Neural progenitor cell (in vitro differentiated cells): ENCODE measurements at regions not wholly inside any gene's neighbourhood (a gene's known extent, or its start where the extent isn't known, plus 50 kb on each side); places are given as distances from the start of the nearest gene placed in this dataset.

ENCODE experiments used
- CTCF ChIP-seq: fragments of 200-600 bp; sonication (generic); IDR thresholded peaks from 2 replicates; pipeline ENCODE4 v1.5.1; 2017; ENCODE audit warnings: antibody characterized with exemption, mild to moderate bottlenecking
- EZH2 ChIP-seq: fragments of 200-600 bp; sonication (generic); IDR thresholded peaks from 2 replicates; pipeline ENCODE4 v1.6.1; 2017; ENCODE audit warnings: antibody characterized with exemption, mild to moderate bottlenecking, moderate library complexity
- EZH2phosphoT487 ChIP-seq: fragments of 200-600 bp; sonication (generic); IDR thresholded peaks from 2 replicates; pipeline ENCODE4 v1.6.1; 2017; ENCODE audit warnings: antibody characterized with exemption

DNA sequence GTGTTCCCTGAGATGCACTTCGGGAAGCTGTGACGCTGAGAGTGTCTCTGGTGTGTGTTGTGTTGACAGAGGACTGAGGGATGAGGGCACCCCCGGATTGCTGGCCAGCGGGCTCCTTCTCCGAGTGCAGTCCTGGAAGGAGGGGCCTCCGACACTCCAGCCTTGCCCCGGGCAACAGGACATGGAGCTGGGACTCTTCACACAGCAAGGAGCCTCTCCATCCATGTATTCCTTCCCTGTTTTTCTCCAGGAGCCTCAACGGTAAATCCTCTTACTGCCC, 61.3 kb downstream of the SOX1 start:
- TF ChIP-seq CTCF, result no peak
- no peak for TF ChIP-seq EZH2phosphoT487
- no peak for TF ChIP-seq EZH2
